Neural cell (in vitro differentiated cells): ENCODE measurements at regions not wholly inside any gene's neighbourhood (a gene's known extent, or its start where the extent isn't known, plus 50 kb on each side); places are given as distances from the start of the nearest gene placed in this dataset.

ENCODE experiments used
- H2AFZ ChIP-seq: fragments of 200-600, 300-800 bp; sonication (generic), shearing (Covaris generic); 2 replicates; pipeline ENCODE4 v1.6.0; 2014; ENCODE audit warnings: low read depth, mild to moderate bottlenecking, antibody characterized with exemption, low read length, moderate library complexity
- H3F3A ChIP-seq: fragments of 200-600 bp; shearing (Covaris generic); 2 replicates; pipeline ENCODE4 v1.6.1; 2016; ENCODE audit warnings: mild to moderate bottlenecking, moderate library complexity, mixed read lengths, antibody characterized with exemption, low read length; ENCODE audit not compliant: insufficient read depth, poor library complexity, severe bottlenecking
- H3K27ac ChIP-seq: fragments of 200-600, 300-800 bp; sonication (generic), shearing (Covaris generic); 2 replicates; pipeline ENCODE4 v1.5.1; 2014; ENCODE audit warnings: mild to moderate bottlenecking, low read length, moderate library complexity
- H3K27me3 ChIP-seq: fragments of 300-800, 200-600 bp; sonication (generic), shearing (Covaris generic); 2 replicates; pipeline ENCODE4 v1.6.0; 2014; ENCODE audit warnings: mild to moderate bottlenecking, low read depth, low read length, moderate library complexity; ENCODE audit not compliant: insufficient read depth
- H3K36me3 ChIP-seq: fragments of 300-800, 200-600 bp; sonication (generic), shearing (Covaris generic); 2 replicates; pipeline ENCODE4 v1.5.1; 2014; ENCODE audit warnings: mild to moderate bottlenecking, antibody characterized with exemption, low read length, moderate library complexity; ENCODE audit not compliant: insufficient read depth
- H3K4me2 ChIP-seq: fragments of 300-800, 200-600 bp; sonication (generic), shearing (Covaris generic); 2 replicates; pipeline ENCODE4 v1.6.0; 2014; ENCODE audit warnings: mild to moderate bottlenecking, low read length
- H3K4me3 ChIP-seq: fragments of 300-800, 200-600 bp; sonication (generic), shearing (Covaris generic); 2 replicates; pipeline ENCODE4 v1.5.1; 2014; ENCODE audit warnings: mild to moderate bottlenecking, low read length, moderate library complexity
- H3K79me2 ChIP-seq: fragments of 200-600 bp; shearing (Covaris generic); replicated peaks from 2 replicates; pipeline ENCODE4 v1.6.0; 2014; ENCODE audit warnings: mild to moderate bottlenecking, low read length, moderate library complexity; ENCODE audit not compliant: insufficient read depth
- H3K9ac ChIP-seq: fragments of 300-800, 200-600 bp; sonication (generic), shearing (Covaris generic); 2 replicates; pipeline ENCODE4 v1.6.1; 2016; ENCODE audit warnings: mild to moderate bottlenecking, low read length, mixed read lengths
- H3K9me2 ChIP-seq: fragments of 200-600 bp; shearing (Covaris generic); 2 replicates; pipeline ENCODE4 v1.6.1; 2016; ENCODE audit warnings: mild to moderate bottlenecking, low read length, mixed read lengths; ENCODE audit not compliant: insufficient read depth
- H3K9me3 ChIP-seq: fragments of 200-600, 300-800 bp; sonication (generic), shearing (Covaris generic); 2 replicates; pipeline ENCODE4 v1.6.1; 2016; ENCODE audit warnings: mild to moderate bottlenecking, mixed run types, low read length, moderate library complexity, mixed read lengths
- H4K20me1 ChIP-seq: fragments of 200-600 bp; shearing (Covaris generic); 2 replicates; pipeline ENCODE4 v1.6.1; 2016; ENCODE audit warnings: mild to moderate bottlenecking, mixed run types; ENCODE audit not compliant: insufficient read depth
- EP300 ChIP-seq: fragments of 450-650 bp; conservative IDR thresholded peaks from 2 replicates; pipeline ENCODE4 v1.6.1; 2014; ENCODE audit warnings: antibody characterized with exemption, mild to moderate bottlenecking, moderate library complexity; ENCODE audit not compliant: poor library complexity, severe bottlenecking
- EZH2 ChIP-seq: fragments of 200-600, 300-800 bp; shearing (Covaris generic), sonication (generic); IDR thresholded peaks from 2 replicates; pipeline ENCODE4 v1.6.1; 2014; ENCODE audit warnings: antibody characterized with exemption, low read length, borderline replicate concordance, mild to moderate bottlenecking; ENCODE audit not compliant: insufficient read depth, poor library complexity, severe bottlenecking
- MXI1 ChIP-seq: fragments of 450-650 bp; conservative IDR thresholded peaks from 2 replicates; pipeline ENCODE4 v1.6.1; 2014; ENCODE audit warnings: antibody characterized with exemption, mild to moderate bottlenecking; ENCODE audit not compliant: poor library complexity, severe bottlenecking
- POLR2AphosphoS5 ChIP-seq: IDR thresholded peaks from 2 replicates; pipeline ENCODE4 v1.6.1; 2012
- RAD21 ChIP-seq: fragments of 450-650 bp; conservative IDR thresholded peaks from 2 replicates; pipeline ENCODE4 v1.6.1; 2014; ENCODE audit warnings: antibody characterized with exemption, mild to moderate bottlenecking, moderate library complexity
- SMC3 ChIP-seq: fragments of 450-650 bp; conservative IDR thresholded peaks from 2 replicates; pipeline ENCODE4 v1.6.1; 2014; ENCODE audit warnings: antibody characterized with exemption, mild to moderate bottlenecking, moderate library complexity; ENCODE audit not compliant: poor library complexity
- TAF1 ChIP-seq: IDR thresholded peaks from 2 replicates; pipeline ENCODE4 v1.6.1; 2012; ENCODE audit warnings: low read depth
- TF ChIP-seq, protein P1 (sequence below): IDR thresholded peaks from 2 replicates; pipeline ENCODE4 v1.6.1; 2012; ENCODE audit warnings: borderline replicate concordance
- TF ChIP-seq, protein P2 (sequence below): fragments of 450-650 bp; IDR thresholded peaks from 2 replicates; pipeline ENCODE4 v1.5.1; 2014; ENCODE audit warnings: antibody characterized with exemption, mild to moderate bottlenecking, moderate library complexity; ENCODE audit not compliant: poor library complexity, severe bottlenecking

DNA sequence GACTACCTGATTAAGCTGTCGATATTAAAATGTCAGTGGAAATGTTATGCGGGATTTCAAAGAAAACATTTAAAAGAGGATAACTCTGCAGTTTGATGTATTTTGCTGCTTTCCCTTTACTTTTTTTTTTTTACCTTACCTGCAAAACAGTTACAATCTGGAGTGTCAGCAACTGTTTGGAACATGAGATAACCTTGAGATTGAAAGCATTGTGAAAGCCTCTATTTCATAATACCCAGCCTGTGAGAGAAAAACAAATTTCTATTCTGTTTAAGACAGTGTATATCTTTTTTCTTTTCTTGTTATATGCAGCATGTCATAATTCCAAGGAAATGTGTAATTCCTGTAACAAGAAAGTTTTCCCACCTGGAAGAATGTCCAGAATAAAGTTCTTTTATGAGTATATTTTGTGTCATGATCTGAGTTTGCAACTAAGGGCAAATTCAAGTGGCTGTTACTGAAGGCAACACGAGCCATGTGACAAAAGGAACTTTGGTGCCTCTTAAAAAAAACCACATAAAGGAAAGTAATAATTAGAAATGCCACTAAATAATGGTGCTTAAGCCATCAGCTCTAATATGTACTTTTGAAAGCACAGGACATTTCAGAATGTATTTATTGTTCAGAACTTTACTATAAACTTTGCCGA lies 297.0 kb upstream of the DSEL start:
- H3K4me2 ChIP-seq = no peak overlapping the region
- no peaks in the 10 kb centered on the region for H3K27me3 ChIP-seq
- H2AFZ ChIP-seq = no peak overlapping the region
- H3K9me3 ChIP-seq = no peaks in the 10 kb centered on the region
- H3F3A ChIP-seq = no peaks in the 10 kb centered on the region
- no peak overlapping the region for H3K4me3 ChIP-seq
- no peak overlapping the region for H3K9ac ChIP-seq
- no peaks in the 10 kb centered on the region for H4K20me1 ChIP-seq
- H3K79me2 ChIP-seq = no peaks in the 10 kb centered on the region
- TF ChIP-seq RAD21 (no peak), EZH2 (no peak), POLR2AphosphoS5 (no peak), EP300 (no peak), SMC3 (no peak), TAF1 (no peak), MXI1 (no peak)
- TF ChIP-seq, protein P1, sequence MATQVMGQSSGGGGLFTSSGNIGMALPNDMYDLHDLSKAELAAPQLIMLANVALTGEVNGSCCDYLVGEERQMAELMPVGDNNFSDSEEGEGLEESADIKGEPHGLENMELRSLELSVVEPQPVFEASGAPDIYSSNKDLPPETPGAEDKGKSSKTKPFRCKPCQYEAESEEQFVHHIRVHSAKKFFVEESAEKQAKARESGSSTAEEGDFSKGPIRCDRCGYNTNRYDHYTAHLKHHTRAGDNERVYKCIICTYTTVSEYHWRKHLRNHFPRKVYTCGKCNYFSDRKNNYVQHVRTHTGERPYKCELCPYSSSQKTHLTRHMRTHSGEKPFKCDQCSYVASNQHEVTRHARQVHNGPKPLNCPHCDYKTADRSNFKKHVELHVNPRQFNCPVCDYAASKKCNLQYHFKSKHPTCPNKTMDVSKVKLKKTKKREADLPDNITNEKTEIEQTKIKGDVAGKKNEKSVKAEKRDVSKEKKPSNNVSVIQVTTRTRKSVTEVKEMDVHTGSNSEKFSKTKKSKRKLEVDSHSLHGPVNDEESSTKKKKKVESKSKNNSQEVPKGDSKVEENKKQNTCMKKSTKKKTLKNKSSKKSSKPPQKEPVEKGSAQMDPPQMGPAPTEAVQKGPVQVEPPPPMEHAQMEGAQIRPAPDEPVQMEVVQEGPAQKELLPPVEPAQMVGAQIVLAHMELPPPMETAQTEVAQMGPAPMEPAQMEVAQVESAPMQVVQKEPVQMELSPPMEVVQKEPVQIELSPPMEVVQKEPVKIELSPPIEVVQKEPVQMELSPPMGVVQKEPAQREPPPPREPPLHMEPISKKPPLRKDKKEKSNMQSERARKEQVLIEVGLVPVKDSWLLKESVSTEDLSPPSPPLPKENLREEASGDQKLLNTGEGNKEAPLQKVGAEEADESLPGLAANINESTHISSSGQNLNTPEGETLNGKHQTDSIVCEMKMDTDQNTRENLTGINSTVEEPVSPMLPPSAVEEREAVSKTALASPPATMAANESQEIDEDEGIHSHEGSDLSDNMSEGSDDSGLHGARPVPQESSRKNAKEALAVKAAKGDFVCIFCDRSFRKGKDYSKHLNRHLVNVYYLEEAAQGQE = no peak
- TF ChIP-seq, protein P2, sequence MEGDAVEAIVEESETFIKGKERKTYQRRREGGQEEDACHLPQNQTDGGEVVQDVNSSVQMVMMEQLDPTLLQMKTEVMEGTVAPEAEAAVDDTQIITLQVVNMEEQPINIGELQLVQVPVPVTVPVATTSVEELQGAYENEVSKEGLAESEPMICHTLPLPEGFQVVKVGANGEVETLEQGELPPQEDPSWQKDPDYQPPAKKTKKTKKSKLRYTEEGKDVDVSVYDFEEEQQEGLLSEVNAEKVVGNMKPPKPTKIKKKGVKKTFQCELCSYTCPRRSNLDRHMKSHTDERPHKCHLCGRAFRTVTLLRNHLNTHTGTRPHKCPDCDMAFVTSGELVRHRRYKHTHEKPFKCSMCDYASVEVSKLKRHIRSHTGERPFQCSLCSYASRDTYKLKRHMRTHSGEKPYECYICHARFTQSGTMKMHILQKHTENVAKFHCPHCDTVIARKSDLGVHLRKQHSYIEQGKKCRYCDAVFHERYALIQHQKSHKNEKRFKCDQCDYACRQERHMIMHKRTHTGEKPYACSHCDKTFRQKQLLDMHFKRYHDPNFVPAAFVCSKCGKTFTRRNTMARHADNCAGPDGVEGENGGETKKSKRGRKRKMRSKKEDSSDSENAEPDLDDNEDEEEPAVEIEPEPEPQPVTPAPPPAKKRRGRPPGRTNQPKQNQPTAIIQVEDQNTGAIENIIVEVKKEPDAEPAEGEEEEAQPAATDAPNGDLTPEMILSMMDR = no peak
- H3K27ac ChIP-seq = no peak overlapping the region
- no peaks in the 10 kb centered on the region for H3K9me2 ChIP-seq
- no peaks in the 10 kb centered on the region for H3K36me3 ChIP-seq

DNA sequence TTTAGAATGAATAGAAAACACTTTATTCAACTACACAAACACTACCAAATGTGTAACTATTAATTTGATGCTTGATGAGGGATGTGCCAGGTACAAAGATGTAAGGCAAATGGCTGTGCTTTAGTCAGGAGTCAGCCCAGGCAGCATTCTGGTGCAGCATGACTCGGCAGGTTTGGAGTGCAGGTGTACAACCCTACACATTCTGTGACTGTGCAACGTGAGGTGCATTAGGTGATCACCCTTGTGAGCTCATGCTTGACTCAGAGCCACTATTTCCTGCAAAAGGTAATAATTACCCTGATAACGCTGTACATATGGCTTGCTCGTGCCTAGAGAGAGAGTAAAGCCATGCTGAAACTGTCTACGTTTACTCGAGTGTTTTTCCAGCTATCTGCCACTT lies 288.7 kb upstream of the DSEL start:
- Histone ChIP-seq H3K4me3 (no peak overlapping the region), H3K9me3 (no peaks in the 10 kb centered on the region), H3K4me2 (no peak overlapping the region), H3F3A (no peaks in the 10 kb centered on the region), H3K9ac (no peak overlapping the region), H3K36me3 (no peaks in the 10 kb centered on the region), H3K79me2 (no peaks in the 10 kb centered on the region), H3K27me3 (no peaks in the 10 kb centered on the region), H3K27ac (no peak overlapping the region), H3K9me2 (no peaks in the 10 kb centered on the region), H4K20me1 (no peaks in the 10 kb centered on the region), H2AFZ (no peak overlapping the region)
- TF ChIP-seq RAD21 = no peak
- TF ChIP-seq, protein P1 = no peak
- no peak for TF ChIP-seq POLR2AphosphoS5
- no peak for TF ChIP-seq EP300
- TF ChIP-seq, protein P2 = no peak
- no peak for TF ChIP-seq MXI1
- TF ChIP-seq EZH2 = no peak
- TF ChIP-seq TAF1 = no peak
- no peak for TF ChIP-seq SMC3
